ENCODE measurements at regions not wholly inside any gene's neighbourhood (a gene's known extent, or its start where the extent isn't known, plus 50 kb on each side); places are given as distances from the start of the nearest gene placed in this dataset.

DNA sequence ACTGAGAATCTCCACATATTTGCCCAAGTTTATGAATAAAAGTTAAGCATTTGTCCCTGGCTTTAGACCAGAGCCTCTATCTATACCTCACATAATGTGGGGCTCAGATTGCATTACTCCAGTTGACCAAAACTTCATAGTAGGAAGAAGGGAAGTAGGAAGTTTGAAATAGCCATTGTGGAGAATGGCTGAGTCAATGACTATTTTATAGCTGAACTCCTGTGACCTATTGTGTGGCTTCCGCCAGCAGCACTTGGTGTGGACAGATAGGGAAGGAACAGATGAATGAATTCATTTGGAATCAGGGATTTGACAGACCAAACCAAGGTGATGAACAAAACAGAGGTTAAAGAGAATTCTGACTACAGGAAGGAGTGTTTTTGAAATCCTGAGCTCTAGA is 92.9 kb upstream of the LPAR1 start:
- TF ChIP-seq, protein P1, sequence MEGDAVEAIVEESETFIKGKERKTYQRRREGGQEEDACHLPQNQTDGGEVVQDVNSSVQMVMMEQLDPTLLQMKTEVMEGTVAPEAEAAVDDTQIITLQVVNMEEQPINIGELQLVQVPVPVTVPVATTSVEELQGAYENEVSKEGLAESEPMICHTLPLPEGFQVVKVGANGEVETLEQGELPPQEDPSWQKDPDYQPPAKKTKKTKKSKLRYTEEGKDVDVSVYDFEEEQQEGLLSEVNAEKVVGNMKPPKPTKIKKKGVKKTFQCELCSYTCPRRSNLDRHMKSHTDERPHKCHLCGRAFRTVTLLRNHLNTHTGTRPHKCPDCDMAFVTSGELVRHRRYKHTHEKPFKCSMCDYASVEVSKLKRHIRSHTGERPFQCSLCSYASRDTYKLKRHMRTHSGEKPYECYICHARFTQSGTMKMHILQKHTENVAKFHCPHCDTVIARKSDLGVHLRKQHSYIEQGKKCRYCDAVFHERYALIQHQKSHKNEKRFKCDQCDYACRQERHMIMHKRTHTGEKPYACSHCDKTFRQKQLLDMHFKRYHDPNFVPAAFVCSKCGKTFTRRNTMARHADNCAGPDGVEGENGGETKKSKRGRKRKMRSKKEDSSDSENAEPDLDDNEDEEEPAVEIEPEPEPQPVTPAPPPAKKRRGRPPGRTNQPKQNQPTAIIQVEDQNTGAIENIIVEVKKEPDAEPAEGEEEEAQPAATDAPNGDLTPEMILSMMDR (IDR thresholded peaks at IDR 0.05) = no peak
- TF ChIP-seq POLR2A (IDR thresholded peaks at IDR 0.05) = no peak
